NCI-H2196 (cell line): ENCODE measurements at regions not wholly inside any gene's neighbourhood (a gene's known extent, or its start where the extent isn't known, plus 50 kb on each side); places are given as distances from the start of the nearest gene placed in this dataset.
"Not testable (repeated sequence)": the region's sequence is repeated elsewhere in the genome, so short reads cannot be mapped to it uniquely, and the experiment has no call there.

Experiments used
- DNase-seq: peaks from one replicate; lab custom pipeline; 2025; ENCODE audit not compliant: unreplicated experiment; lab: John Stamatoyannopoulos, UW

DNA sequence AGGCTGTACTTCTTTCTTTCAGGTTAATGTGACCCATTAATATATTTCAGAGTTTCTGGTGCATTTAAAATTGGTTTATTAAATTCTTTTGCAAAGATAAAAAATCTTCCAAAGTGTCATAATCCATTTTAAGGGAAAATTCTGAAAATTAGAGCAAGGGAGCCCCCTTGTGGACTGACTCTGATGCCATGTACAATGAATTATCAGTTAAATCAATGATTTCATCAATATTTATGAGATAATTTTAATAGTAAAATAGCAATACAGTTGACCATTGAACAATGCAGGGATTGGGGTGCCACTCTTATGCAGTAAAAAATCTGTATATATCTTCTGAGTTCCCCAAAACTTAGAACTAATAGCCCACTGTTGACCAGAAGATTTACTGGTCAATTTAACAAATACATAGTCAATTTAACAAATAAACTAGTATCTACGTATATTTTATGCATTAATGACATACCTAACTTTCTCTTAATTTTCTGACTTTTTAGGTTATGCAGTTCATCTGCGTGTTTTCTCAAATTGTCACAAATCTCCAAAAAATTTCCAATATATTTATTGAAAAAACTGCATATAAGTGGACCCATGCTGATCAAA lies 479.1 kb upstream of the MIR17HG start:
- DNase-seq = peak; percentile 0

DNA sequence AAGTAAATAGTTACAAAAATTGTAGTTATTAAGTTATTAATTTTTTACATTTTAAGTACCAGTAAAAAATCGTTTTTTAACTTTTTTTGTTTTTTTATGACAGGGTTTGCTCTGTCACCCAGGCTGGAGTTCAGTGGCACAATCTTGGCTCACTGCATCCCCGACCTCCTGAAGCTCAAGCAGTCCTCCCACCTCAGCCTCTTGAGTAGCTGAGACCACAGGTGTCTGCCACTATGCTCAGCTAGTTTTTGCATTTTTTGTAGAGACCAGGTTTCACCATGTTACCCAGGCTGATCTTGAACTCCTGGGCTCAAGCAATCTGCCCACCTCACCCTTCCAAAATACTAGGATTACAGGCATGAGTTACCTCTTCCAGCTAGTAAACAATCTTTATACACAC lies 477.9 kb upstream of the MIR17HG start:
- no peak for DNase-seq

DNA sequence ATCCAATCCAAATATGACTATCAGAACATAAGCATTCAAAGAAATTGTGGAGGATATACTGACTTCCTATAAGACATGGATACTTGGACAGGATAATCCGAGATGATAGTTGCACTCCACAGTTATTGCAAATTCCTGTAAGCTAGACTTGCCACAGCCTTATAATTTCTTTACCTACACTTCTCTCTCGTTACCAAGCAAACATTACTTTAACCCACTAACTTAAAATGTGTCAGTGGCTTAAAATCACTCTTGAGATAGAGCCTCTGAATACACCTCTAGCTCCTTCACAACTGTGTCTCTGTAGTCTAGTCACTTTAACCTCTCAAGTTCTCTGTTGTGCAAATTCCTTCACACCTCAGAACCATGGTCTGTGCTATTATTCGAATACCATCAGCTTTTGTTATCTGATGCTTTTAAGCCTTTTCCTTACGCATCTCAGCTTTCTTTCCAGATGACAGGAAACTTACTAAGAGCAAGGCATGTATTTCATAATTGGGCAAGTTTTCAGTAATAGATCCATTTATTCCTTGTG lies 474.9 kb upstream of the MIR17HG start:
- no peak for DNase-seq

DNA sequence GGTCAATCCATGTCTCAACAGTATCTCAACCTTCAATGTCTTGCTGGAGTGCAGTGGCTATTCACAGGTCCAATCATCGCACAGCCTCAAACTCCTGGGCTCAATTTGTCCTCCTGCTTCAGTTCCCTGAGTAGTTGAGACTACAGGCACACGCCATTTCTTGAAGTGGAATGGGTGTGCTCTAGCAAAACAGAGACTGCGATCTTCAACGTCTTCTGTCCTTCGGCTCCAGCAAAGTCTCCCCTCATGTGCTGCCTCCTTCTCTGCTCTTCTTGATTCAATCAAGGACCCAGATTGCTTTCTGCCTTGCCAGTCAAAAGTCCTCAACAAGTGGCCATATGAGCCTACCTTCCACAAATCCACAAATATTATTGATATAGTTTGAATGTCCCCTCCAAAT lies 466.7 kb upstream of the MIR17HG start:
- no peak for DNase-seq

DNA sequence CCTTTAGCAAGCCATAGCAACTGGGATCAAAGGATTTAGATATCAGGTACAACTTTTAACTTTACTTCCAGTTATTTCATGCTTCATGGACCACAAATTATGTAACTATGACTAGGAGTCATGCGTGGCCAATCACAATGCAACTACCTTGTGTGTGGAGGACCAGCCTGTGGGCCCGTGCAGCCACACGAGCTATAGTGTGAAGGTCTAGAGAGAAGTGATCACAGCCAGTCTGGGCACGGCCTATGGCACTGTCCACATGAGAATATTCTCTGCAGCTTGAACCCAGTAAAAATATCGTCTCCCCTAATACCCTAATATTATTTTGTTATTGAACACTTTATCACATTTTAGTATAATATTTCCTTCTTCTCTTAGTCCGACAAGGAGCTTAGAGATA lies 464.9 kb upstream of the MIR17HG start:
- DNase-seq = no peak

DNA sequence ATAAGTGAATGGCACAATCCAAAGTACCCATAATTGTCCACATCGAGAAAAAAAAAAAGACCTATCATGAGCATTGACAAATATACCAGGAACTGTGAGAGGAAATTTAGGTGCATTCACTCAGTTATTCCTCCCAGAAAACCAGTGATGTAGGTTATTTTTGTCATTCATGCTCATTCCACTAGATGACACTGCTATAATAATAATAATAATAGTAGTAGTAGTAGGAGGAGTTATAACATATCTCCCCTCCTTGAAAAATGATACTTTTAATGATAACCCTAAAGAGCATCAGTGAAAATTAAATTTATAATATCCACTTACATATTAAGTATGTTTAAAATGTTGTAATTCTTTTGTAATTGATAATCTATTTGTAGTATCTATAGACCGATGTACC lies 463.9 kb upstream of the MIR17HG start:
- DNase-seq = no peak

DNA sequence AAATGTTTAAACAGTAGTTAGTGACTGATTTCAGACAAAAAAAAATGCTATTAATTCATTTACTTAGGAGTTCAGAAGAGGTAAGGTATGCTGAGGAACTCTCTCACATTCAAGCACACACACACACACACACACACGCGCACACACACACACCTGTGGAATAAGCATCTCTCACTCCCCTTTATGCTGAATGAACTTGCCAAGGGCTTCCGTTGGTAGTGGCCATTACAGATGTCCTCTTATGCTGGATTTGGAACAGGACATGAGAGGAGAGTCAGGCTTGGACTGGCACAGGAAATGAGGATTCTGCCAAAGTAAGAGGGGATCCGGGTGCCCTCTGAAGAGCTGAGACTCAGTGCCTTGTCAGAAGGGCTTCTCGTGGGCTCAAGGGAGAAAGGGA lies 463.4 kb upstream of the MIR17HG start:
- DNase-seq = no peak

DNA sequence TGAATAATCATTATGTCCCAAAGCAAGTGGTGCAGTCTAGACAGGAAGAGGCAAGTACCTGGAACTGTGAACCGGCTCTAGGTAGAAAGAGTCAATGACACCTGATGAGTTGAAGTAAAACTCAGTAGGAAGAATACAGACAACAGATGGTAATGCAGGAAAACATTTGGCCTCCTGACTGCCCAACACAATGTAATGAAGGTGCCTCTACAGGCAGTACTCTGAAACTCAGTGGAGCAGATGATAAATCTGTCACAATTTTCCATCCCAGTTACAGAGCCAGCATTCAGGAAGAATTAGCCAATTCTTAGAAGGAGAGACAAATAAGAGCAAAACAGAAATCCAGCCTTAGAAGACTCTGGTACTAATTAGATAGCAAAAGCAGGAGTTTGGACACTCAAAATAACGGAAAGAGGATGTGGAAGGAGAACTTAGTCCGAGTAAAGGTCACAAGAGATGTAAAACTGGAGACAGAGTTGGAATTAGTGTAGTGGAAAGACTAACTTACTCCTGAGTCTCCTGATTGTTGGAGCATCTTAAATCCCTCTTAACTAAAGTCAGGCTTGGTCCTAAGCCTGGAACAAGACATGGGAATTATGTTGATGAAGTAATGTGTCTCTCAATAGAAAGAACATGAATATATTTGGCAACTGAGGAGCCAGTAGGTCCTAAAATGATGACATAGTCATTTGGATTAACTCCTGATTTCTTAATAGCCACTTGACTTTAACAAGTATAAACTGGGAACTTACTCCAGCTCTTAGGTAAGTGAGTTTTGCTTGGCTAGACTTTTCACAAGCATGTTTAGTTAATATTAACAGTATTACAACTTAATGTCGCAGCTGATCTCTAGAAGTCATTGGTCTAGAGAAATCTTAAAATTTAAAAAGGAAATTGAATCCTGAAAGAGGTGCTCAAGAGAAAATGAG lies 457.3 kb upstream of the MIR17HG start:
- no peak for DNase-seq

DNA sequence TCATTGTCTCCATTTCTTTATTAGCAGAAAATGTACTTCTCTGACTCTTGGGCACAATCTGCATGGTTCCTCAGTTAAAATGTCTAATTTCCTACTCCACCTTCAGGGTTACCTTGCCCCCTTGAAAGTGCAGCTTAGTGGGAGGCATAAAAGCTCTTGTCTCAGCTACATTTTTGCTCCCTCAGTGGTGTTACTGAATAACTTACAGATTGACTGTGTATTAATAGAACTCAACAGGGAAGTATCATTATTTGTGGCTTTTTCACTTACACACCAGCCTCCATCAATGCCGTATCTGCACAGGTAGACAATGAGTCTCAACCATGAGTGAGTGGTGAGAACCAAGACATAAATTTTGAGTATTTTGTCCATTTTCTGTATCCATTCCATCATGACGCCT lies 456.2 kb upstream of the MIR17HG start:
- DNase-seq = no peak

DNA sequence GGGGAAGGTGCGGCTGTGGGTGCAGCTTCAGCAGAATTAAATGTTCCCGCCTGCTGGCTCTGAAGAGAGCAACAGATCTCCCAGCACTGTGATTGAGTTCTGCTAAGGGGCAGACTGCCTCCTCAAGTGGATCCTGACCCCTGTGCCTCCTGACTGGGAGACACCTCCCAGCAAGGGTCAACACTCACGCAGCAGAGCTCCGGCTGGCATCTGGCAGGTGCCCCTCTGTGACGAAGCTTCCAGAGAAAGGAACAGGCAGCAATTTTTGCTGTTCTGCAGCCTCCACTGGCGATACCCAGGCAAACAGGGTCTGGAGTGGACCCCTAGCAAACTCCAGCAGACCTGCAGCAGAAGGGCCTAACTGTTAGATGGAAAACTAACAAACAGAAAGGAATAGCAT lies 454.3 kb upstream of the MIR17HG start:
- DNase-seq = not testable (repeated sequence)

DNA sequence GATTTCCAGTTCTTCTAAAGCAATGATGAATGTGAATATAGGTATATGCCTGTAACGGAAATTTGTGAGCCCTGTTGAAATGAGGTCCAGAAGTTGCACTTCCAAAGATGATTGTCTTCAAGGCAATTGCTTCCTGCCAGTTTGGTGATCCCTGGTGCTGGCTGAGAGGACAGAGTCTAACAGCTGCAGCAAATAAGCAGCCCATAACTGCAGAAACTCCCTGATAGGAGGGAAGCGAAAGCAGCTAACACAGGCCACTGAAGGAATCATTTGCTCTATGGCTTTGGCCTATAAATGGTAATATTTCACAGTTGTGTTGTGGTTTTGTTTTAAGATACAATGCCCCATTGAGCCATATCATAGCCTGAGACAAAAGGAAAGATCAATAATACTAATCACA lies 451.5 kb upstream of the MIR17HG start:
- no peak for DNase-seq

DNA sequence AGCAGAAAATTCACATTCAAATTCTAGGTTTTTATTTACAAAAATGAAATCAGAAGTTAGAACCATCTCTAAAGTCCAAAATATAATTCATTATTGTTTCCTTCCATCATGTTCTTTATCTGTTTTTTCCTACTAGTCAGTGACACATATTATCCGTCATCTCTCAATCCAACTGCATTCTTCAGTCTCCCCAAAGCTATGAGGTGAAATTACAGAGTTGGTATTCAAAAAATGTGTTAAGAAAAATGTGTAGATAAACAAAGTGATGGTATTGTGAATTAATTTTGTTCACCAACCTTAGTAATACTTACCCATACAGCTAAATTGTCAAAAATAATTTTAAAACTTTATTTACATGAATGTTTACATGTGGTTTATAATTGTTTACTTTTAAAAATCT lies 448.7 kb upstream of the MIR17HG start:
- DNase-seq = no peak

DNA sequence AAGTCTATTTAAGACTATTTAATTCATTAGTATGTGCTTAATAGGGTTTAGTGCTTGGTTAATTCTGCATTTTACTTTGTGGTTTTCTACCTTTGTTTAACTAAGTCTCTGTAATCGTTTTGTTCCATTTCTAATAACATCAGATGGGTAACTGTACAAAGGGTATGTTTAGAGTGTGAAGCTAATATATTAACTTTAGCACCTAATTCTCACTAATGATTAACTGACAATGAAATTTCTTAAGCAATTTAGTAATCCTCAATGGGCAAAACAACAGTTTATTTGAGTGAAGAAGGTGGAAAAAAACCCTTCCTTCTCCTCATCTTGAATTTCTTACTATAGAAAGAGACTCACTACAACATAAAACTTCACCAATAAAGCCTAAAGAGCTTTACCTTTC lies 448.1 kb upstream of the MIR17HG start:
- DNase-seq = no peak

DNA sequence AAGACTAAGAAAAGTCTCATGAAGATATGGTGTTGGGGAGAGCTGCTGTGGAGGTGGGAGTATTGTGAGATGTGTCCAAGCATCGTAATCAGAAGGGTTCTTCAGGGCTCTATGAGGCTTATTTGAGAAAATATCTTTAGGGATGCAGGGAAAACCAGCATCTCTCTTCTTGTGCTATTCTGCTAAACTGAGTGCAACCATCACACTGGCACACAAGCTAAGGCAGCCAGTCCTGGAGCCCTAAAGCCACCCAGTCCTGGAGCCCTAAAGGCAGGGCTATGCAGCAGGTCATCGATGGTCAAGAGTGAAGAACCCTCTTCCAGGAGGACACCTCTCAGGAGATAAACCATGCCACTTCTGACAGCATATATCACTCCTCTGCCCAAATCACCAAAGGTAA lies 445.2 kb upstream of the MIR17HG start:
- DNase-seq = no peak

DNA sequence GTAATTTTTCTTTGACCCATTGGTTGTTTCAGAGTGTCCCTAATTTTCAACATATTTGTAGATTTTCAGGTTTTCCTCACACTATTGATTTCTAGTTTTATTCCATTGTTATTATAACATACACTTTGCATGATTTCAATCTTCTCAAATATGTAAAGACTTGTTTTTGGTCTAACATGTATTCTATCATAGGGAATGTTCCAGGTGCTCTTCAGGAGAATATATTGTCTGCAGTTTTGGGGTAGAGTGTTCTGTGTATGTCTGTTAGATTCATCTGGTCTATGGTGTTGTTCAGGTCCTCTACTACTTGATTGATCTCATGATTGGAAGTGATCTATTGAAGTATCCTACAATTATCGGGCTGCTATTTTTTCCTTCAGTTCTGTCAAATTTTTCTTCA lies 440.9 kb upstream of the MIR17HG start:
- no peak for DNase-seq

DNA sequence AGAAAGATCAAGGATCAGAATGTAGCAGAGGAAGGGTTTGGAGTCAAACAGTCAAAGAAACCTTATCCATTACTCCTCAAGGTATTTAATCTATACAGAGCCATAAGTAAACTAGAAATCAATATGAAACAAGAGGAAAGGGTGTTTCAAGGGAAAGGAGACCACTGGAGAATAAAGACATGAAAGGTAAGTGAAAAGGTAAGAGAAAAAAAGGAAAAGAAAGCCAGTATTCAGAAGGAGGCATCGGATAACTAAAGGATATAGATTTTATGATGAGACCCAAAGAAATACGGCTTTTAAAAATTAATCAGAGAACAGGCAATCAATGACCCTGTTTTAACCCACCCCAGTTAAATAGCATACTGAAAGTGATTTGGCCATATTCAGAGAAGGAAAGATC lies 438.7 kb upstream of the MIR17HG start:
- DNase-seq = no peak

DNA sequence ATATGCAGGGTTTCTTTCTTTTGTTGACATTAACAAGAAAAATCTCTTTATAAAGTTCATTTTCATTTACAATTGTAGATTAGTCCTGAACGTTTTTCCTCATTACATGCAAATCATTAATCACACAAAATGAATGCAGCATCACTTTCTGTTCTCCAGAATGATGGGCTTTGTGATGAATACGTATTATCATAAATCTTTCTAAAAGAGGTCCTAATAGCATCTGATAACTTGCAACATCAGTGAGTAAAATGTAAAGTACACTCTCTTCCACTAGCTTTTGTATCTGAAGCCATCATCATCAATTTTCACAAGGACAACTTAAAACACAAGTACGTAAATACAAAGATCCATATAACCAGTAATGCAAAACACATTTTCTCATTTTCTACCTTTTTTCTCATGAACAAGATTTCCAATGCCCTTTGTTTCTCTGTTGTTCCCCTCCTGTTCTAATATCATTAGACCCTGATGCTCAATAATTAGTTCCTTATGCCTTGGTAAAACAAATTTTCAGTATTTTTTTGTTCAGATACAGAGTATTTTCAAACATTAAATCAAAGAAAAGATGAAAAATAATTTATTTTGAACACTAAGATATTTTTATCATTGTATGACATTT lies 437.4 kb upstream of the MIR17HG start:
- DNase-seq = no peak

DNA sequence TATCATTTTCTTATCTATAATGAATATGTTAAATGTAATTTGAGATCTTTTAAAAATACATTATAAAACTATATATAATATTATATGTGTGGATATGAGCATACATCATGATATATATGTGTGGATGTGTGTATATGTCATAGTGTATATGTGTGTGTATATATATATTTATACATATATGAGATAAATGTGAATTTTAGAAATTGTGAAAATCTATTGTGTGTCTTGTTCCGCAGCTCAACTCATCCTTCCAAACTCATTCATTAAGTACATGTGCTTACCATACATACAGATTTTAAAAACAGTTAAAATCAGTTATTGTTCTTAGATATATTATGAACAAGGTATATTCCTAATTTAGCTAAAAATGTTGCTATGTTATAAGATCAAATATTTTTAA lies 435.2 kb upstream of the MIR17HG start:
- no peak for DNase-seq

DNA sequence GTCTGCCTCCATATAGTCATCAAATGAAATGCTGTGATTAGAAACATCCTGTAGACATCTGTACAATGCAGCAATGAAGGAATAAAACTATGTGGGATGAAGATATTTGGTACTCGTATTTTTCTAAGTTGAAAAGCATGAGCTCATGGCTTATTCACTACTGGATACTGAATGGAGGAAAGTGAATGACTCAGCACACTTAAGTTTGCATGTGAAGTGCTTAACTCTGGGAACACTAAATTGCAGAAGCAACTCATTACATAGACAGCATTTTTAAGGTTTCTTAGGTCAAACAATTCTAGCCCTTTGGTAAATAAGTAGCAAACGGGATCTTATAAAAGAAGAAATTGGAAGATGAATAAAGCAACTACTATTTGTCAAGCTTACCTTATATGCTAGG lies 429.0 kb upstream of the MIR17HG start:
- DNase-seq = no peak

DNA sequence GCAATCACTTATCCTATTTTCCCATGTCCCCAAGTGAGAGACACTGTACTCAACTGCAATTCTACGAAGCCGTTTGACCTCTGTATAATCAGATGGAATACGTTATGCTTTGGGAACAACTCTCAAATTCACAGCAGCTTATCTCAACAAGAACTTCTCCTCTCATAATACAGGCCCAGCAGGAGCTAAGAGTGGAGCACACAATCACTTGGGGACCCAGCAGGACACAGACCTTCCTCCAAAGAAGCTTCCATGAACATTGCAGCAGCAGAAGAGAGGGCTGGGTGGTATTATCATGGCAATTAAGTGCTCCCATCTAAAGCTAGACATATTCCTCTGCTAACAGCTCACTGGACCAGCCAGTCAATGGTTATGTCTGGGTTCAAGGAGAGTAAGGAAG lies 428.3 kb upstream of the MIR17HG start:
- DNase-seq = no peak

DNA sequence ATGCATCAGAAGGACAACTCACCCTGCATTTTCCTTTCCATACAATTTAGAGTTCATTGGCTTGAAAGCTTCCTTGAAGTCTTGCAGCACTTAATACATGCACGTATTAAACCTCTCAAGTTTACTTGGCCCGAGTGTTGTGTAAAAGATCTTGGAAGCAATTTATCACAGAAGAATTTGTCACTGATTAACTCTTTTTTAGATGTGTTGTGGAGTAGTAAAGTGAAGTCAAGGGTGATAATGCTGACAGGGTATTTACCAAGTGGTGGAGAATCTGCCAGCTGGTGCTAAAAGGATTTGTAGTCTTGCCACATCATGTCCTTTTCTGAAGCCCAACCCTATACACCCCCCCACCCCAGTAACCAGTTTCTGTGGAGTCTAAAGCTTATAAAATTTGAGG lies 421.0 kb upstream of the MIR17HG start:
- no peak for DNase-seq

DNA sequence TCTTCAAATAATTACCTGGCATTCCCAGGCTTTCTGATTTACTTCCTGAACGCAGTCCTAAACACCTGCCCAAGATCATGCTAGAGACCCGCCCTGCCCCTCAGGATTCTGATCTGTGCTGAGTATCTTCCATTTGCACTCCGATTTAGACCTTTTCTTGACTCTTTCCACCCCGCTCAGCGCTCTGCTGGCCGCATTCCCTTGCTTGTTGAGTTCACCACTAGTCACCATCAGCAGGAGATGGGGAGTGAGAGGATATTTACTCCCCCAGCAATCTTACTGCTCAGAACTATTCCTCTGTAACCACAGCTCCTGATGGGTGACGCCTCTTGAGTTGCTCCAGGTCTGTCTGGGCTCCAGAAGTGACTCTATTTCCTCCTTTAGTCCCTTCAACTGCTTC lies 419.4 kb upstream of the MIR17HG start:
- DNase-seq = no peak
